Gastrocnemius medialis (tissue), 4 donors: ENCODE measurements at regions not wholly inside any gene's neighbourhood (a gene's known extent, or its start where the extent isn't known, plus 50 kb on each side); places are given as distances from the start of the nearest gene placed in this dataset.
"Not testable (repeated sequence)": the region's sequence is repeated elsewhere in the genome, so short reads cannot be mapped to it uniquely, and the experiment has no call there.

Experiments
- ATAC-seq, 2 donors: fragments of 150-250 bp; one replicate each; pipeline ENCODE4 v1.9.1; 2016
- DNase-seq, 2 donors: peaks; one replicate each; pipeline ENCODE4 v3.0.0-alpha.2; 2019
- H3K27ac ChIP-seq, 4 donors: fragments of 200-600 bp; sonication (generic); 1 replicate in 1 of 4; 2 replicates in 3 of 4; pipeline ENCODE4 v1.5.1; 2016 to 2018; ENCODE audit warnings: mild to moderate bottlenecking in 2 of 4, moderate library complexity in 1 of 4
- H3K27me3 ChIP-seq, 3 donors: fragments of 200-600 bp; sonication (generic) in 2 of 3; 1 replicate in 1 of 3; 2 replicates in 2 of 3; pipeline versions ENCODE4 v1.5.1 to v1.6.0; 2016 to 2019; ENCODE audit warnings: mild to moderate bottlenecking in 1 of 3, moderate library complexity in 1 of 3
- H3K36me3 ChIP-seq, 2 donors: fragments of 200-600 bp; sonication (generic) in 1 of 2; one replicate each; pipeline ENCODE4 v1.5.1; 2017 to 2018
- H3K4me1 ChIP-seq, 2 donors: fragments of 200-600 bp; sonication (generic) in 1 of 2; one replicate each; pipeline ENCODE4 v1.5.1; 2016 to 2017; ENCODE audit warnings: mild to moderate bottlenecking in 2 of 2
- H3K4me3 ChIP-seq, 4 donors: fragments of 200-600 bp; sonication (generic) in 3 of 4; 1 replicate in 1 of 4; 2 replicates in 3 of 4; pipeline ENCODE4 v1.5.1; 2016 to 2019; ENCODE audit warnings: mild to moderate bottlenecking in 2 of 4
- H3K9me3 ChIP-seq, 3 donors: fragments of 200-600 bp; sonication (generic) in 2 of 3; 1 replicate in 1 of 3; 2 replicates in 2 of 3; pipeline ENCODE4 v1.5.1; 2016 to 2019
- in situ Hi-C, 4 donors: fragments of 200-750 bp; cut with MboI; loops; one replicate each; pipeline versions ENCODE4 v1.15.0 to v1.8.0; 2017; ENCODE audit warnings: low sequenced_read_pairs in 4 of 4
- intact Hi-C: fragments of 100-400 bp; cut with DNase I; formaldehyde crosslinking; loops from one replicate; pipeline ENCODE4 v1.15.1; 2023; ENCODE audit warnings: low total_unique reads

- H3K27me3 ChIP-seq, DNase-seq, H3K36me3 ChIP-seq, H3K27ac ChIP-seq, ATAC-seq, H3K4me1 ChIP-seq, H3K4me3 ChIP-seq, intact Hi-C loops, H3K9me3 ChIP-seq, in situ Hi-C loops: not testable (repeated sequence)
These were observed 95.4 kb upstream of the CRYM start for GRCh38 chr16:21373454-21373853.

GRCh38 chr16:21372862-21373261 lies 94.8 kb upstream of the CRYM start:
- H3K27me3 ChIP-seq, in situ Hi-C loops, H3K4me1 ChIP-seq, H3K36me3 ChIP-seq, H3K9me3 ChIP-seq, H3K27ac ChIP-seq, ATAC-seq, intact Hi-C loops, DNase-seq, H3K4me3 ChIP-seq: not testable (repeated sequence)

- ATAC-seq, in situ Hi-C loops, H3K9me3 ChIP-seq, H3K4me3 ChIP-seq, H3K36me3 ChIP-seq, DNase-seq, H3K27ac ChIP-seq, intact Hi-C loops, H3K4me1 ChIP-seq, H3K27me3 ChIP-seq: not testable (repeated sequence)
These were observed 94.2 kb upstream of the CRYM start for GRCh38 chr16:21372162-21372835.

- intact Hi-C loops, H3K9me3 ChIP-seq, H3K27me3 ChIP-seq, DNase-seq, ATAC-seq, H3K4me3 ChIP-seq, H3K4me1 ChIP-seq, in situ Hi-C loops, H3K36me3 ChIP-seq, H3K27ac ChIP-seq: not testable (repeated sequence)
These were observed 92.7 kb upstream of the CRYM start for GRCh38 chr16:21370791-21371190.

GRCh38 chr16:21368973-21369942 lies 91.2 kb upstream of the CRYM start:
- ATAC-seq, in situ Hi-C loops: not testable (repeated sequence)

GRCh38 chr16:21367733-21368421 lies 89.8 kb upstream of the CRYM start:
- in situ Hi-C loops, H3K9me3 ChIP-seq, intact Hi-C loops, H3K36me3 ChIP-seq, H3K27me3 ChIP-seq, H3K4me1 ChIP-seq, DNase-seq, H3K27ac ChIP-seq, ATAC-seq, H3K4me3 ChIP-seq: not testable (repeated sequence)

More at GRCh38 chr16:21368973-21369942, 91.2 kb upstream of the CRYM start:
- H3K9me3 ChIP-seq, DNase-seq, H3K4me3 ChIP-seq, H3K36me3 ChIP-seq, H3K27me3 ChIP-seq, intact Hi-C loops, H3K4me1 ChIP-seq, H3K27ac ChIP-seq: not testable (repeated sequence)

- H3K27ac ChIP-seq, in situ Hi-C loops, intact Hi-C loops, ATAC-seq, H3K27me3 ChIP-seq, DNase-seq, H3K9me3 ChIP-seq, H3K36me3 ChIP-seq, H3K4me1 ChIP-seq, H3K4me3 ChIP-seq: not testable (repeated sequence)
These were observed 88.9 kb upstream of the CRYM start for GRCh38 chr16:21366998-21367397.

- H3K27ac ChIP-seq, DNase-seq, H3K36me3 ChIP-seq, H3K4me1 ChIP-seq, ATAC-seq, intact Hi-C loops, H3K9me3 ChIP-seq, H3K4me3 ChIP-seq, in situ Hi-C loops, H3K27me3 ChIP-seq: not testable (repeated sequence)
These were observed 87.5 kb upstream of the CRYM start for GRCh38 chr16:21365541-21365940.

- in situ Hi-C loops, H3K27ac ChIP-seq, H3K4me1 ChIP-seq, DNase-seq, H3K4me3 ChIP-seq, intact Hi-C loops, H3K27me3 ChIP-seq, H3K36me3 ChIP-seq, ATAC-seq, H3K9me3 ChIP-seq: not testable (repeated sequence)
These were observed 85.6 kb upstream of the CRYM start for GRCh38 chr16:21363550-21364223.

GRCh38 chr16:21361612-21362227 lies 83.6 kb upstream of the CRYM start:
- in situ Hi-C loops, H3K4me3 ChIP-seq, H3K9me3 ChIP-seq, H3K27ac ChIP-seq, H3K4me1 ChIP-seq, H3K36me3 ChIP-seq, intact Hi-C loops, H3K27me3 ChIP-seq: not testable (repeated sequence)
- DNase-seq (peak in 1 of 2 donors; percentile 16), ATAC-seq (peak; percentile 33 to 53)

- intact Hi-C loops, H3K4me3 ChIP-seq, DNase-seq, in situ Hi-C loops, H3K4me1 ChIP-seq, H3K9me3 ChIP-seq, ATAC-seq, H3K36me3 ChIP-seq, H3K27me3 ChIP-seq, H3K27ac ChIP-seq: not testable (repeated sequence)
These were observed 83.0 kb upstream of the CRYM start for GRCh38 chr16:21361045-21361444.
